Smooth muscle cell (in vitro differentiated cells): ENCODE measurements at regions not wholly inside any gene's neighbourhood (a gene's known extent, or its start where the extent isn't known, plus 50 kb on each side); places are given as distances from the start of the nearest gene placed in this dataset.
"Not testable (repeated sequence)": the region's sequence is repeated elsewhere in the genome, so short reads cannot be mapped to it uniquely, and the experiment has no call there.

Experiments used
- DNase-seq: peaks from one replicate; lab custom pipeline; 2025; ENCODE audit not compliant: unreplicated experiment; lab: John Stamatoyannopoulos, UW
- H2AFZ ChIP-seq: fragments of 200-600 bp; sonication (generic); 2 replicates; pipeline ENCODE4 v1.6.0; 2016; ENCODE audit warnings: antibody characterized with exemption, low read depth, mild to moderate bottlenecking
- H3F3A ChIP-seq: fragments of 200-600 bp; sonication (generic); 2 replicates; pipeline ENCODE4 v1.6.0; 2017; ENCODE audit warnings: antibody characterized with exemption, low read depth
- H3K27ac ChIP-seq: fragments of 200-600 bp; sonication (generic); 2 replicates; pipeline ENCODE4 v1.5.1; 2016; ENCODE audit warnings: low read depth, mild to moderate bottlenecking
- H3K27me3 ChIP-seq: fragments of 200-600 bp; sonication (generic); 2 replicates; pipeline ENCODE4 v1.6.1; 2016; ENCODE audit warnings: low read depth, mild to moderate bottlenecking
- H3K36me3 ChIP-seq: fragments of 200-600 bp; sonication (generic); 2 replicates; pipeline ENCODE4 v1.5.1; 2016; ENCODE audit warnings: low read depth
- H3K4me1 ChIP-seq: fragments of 200-600 bp; sonication (generic); 2 replicates; pipeline ENCODE4 v1.5.1; 2016; ENCODE audit warnings: low read depth
- H3K4me2 ChIP-seq: fragments of 200-600 bp; sonication (generic); 2 replicates; pipeline ENCODE4 v1.6.0; 2016; ENCODE audit warnings: mild to moderate bottlenecking
- H3K4me3 ChIP-seq: fragments of 200-600 bp; sonication (generic); 2 replicates; pipeline ENCODE4 v1.5.1; 2016; ENCODE audit warnings: mild to moderate bottlenecking
- H3K79me2 ChIP-seq: fragments of 200-600 bp; sonication (generic); 2 replicates; pipeline ENCODE4 v1.6.0; 2016; ENCODE audit warnings: low read depth, mild to moderate bottlenecking
- H3K9ac ChIP-seq: fragments of 200-600 bp; sonication (generic); 2 replicates; pipeline ENCODE4 v1.6.0; 2016; ENCODE audit warnings: low read depth
- H3K9me3 ChIP-seq: fragments of 200-600 bp; sonication (generic); replicated peaks from 2 replicates; pipeline ENCODE4 v1.5.1; 2016; ENCODE audit warnings: low read depth
- H4K20me1 ChIP-seq: fragments of 200-600 bp; sonication (generic); 2 replicates; pipeline ENCODE4 v1.6.0; 2016; ENCODE audit warnings: low read depth
- WGBS: methylation state at CpG from one replicate; pipeline ENCODE4 v1.1.7; 2016; ENCODE audit warnings: low lambda C conversion rate; 5-methylcytosine and 5-hydroxymethylcytosine counted together
- TF ChIP-seq, protein P1 (sequence below): fragments of 200-600 bp; sonication (generic); IDR thresholded peaks from 2 replicates; pipeline ENCODE4 v1.5.1; 2017; ENCODE audit warnings: borderline replicate concordance, mild to moderate bottlenecking, antibody characterized with exemption; ENCODE audit not compliant: insufficient read depth, poor library complexity, severe bottlenecking

DNA sequence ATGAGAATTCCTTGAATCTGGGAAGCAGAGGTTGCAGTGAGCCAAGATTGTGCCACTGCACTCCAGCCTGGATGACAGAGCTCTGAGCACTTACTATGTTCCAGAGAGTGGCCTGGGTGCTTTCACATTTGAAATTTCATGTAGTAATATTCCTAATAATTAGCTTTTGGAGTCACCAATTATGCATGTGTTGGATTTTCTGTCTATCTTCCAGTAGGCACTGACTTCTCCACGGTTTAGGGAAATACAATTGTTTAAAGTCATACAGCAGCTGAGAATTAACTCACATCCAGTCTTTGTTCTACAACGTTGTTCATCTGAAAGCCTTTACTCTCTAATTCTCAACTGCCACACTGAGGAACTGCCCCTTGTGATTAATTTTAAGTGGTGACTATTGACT lies 150.2 kb downstream of the CSNK2A3 start:
- Histone ChIP-seq H4K20me1 (no peaks in the 10 kb centered on the region), H3K4me1 (no peaks in the 10 kb centered on the region), H3K9ac (no peak overlapping the region), H3K27ac (no peak overlapping the region), H3K36me3 (no peaks in the 10 kb centered on the region), H3K9me3 (no peaks in the 10 kb centered on the region), H2AFZ (no peak overlapping the region), H3K79me2 (no peaks in the 10 kb centered on the region), H3K27me3 (no peaks in the 10 kb centered on the region), H3K4me2 (no peak overlapping the region), H3F3A (no peaks in the 10 kb centered on the region), H3K4me3 (no peak overlapping the region)
- no peak for DNase-seq
- WGBS, result 85% methylated on average over 2 of the region's 2 CpGs
- TF ChIP-seq, protein P1, sequence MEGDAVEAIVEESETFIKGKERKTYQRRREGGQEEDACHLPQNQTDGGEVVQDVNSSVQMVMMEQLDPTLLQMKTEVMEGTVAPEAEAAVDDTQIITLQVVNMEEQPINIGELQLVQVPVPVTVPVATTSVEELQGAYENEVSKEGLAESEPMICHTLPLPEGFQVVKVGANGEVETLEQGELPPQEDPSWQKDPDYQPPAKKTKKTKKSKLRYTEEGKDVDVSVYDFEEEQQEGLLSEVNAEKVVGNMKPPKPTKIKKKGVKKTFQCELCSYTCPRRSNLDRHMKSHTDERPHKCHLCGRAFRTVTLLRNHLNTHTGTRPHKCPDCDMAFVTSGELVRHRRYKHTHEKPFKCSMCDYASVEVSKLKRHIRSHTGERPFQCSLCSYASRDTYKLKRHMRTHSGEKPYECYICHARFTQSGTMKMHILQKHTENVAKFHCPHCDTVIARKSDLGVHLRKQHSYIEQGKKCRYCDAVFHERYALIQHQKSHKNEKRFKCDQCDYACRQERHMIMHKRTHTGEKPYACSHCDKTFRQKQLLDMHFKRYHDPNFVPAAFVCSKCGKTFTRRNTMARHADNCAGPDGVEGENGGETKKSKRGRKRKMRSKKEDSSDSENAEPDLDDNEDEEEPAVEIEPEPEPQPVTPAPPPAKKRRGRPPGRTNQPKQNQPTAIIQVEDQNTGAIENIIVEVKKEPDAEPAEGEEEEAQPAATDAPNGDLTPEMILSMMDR, result no peak

DNA sequence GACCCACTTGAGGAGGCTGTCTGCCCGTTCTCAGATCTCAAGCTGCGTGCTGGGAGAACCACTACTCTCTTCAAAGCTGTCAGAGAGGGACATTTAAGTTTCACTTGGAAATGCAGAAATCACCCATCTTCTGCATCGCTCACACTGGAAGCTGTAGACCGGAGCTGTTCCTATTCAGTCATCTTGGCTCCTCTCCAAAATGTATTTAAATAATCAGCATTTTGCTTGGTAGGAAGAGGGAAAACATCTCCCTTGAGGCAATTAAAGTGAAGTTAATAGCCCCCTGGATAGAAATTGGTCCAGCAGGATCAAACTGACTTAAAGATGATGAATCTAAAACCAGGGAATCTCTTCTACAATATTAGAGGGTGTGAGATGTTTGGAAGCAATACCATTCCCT lies 151.7 kb downstream of the CSNK2A3 start:
- H3K27ac ChIP-seq, H3K4me2 ChIP-seq, H3K4me1 ChIP-seq, H3F3A ChIP-seq, H2AFZ ChIP-seq, H3K4me3 ChIP-seq, H3K27me3 ChIP-seq, H4K20me1 ChIP-seq, DNase-seq, H3K79me2 ChIP-seq, H3K9me3 ChIP-seq, H3K36me3 ChIP-seq, H3K9ac ChIP-seq: not testable (repeated sequence)
- WGBS, result 87% methylated on average over 4 of the region's 4 CpGs

DNA sequence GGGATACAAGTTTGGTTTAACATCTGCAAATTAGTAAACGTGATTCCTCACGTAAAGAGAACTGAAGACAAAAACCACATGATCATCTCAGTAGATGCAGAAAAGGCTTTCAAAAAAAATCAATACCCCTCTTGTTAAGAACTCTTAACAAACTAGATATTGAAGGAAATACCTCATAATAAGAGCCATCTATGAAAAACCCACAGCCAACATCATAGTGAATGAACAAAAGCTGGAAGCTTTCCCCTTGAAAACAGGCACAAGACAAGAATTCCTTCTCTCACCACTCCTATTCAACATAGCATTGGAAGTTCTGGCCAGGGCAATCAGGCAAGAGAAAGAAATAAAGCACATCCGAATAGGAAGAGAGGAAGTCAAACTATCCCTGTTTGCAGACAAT lies 160.5 kb downstream of the CSNK2A3 start:
- TF ChIP-seq, protein P1, result no peak
- Histone ChIP-seq H3K4me3 (no peak overlapping the region), H3K4me1 (no peaks in the 10 kb centered on the region), H3K9ac (no peak overlapping the region), H3F3A (no peaks in the 10 kb centered on the region), H3K27me3 (no peaks in the 10 kb centered on the region), H3K9me3 (no peaks in the 10 kb centered on the region), H3K4me2 (no peak overlapping the region), H3K27ac (no peak overlapping the region), H2AFZ (no peak overlapping the region), H4K20me1 (no peaks in the 10 kb centered on the region), H3K79me2 (no peaks in the 10 kb centered on the region), H3K36me3 (no peaks in the 10 kb centered on the region)
- no peak for DNase-seq
- 93% methylated on average over 3 of the region's 3 CpGs for WGBS

DNA sequence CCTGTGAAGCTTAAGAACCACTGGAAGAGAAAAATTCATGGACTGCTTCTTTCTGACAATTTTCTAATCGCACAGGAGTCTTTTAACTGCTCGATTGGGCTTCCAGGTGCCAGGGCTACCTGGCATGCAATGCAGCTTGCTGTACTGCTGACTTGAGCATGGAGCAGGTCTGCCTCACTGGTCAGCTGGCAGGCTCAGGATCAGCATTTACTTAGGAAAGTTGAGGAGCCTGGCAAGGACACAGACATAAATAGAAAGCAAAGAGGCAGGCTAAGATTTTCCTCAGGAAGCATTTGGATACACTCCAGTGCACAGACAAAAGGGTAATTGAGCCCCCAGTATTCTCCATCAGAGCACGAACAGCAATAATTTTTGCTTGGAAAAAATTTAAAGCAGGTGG lies 163.5 kb downstream of the CSNK2A3 start:
- H3F3A ChIP-seq, result no peaks in the 10 kb centered on the region
- no peaks in the 10 kb centered on the region for H4K20me1 ChIP-seq
- H3K27ac ChIP-seq, result no peak overlapping the region
- H3K4me1 ChIP-seq, result no peaks in the 10 kb centered on the region
- no peak overlapping the region for H3K9ac ChIP-seq
- H3K4me3 ChIP-seq, result no peak overlapping the region
- 83% methylated on average over 3 of the region's 3 CpGs for WGBS
- H2AFZ ChIP-seq, result no peak overlapping the region
- H3K4me2 ChIP-seq, result no peak overlapping the region
- H3K27me3 ChIP-seq, result no peaks in the 10 kb centered on the region
- no peaks in the 10 kb centered on the region for H3K36me3 ChIP-seq
- no peaks in the 10 kb centered on the region for H3K79me2 ChIP-seq
- TF ChIP-seq, protein P1, result no peak
- DNase-seq, result no peak
- no peaks in the 10 kb centered on the region for H3K9me3 ChIP-seq
